Thyroid gland (tissue), 4 donors: ENCODE measurements at regions not wholly inside any gene's neighbourhood (a gene's known extent, or its start where the extent isn't known, plus 50 kb on each side); places are given as distances from the start of the nearest gene placed in this dataset.

Experiments
- DNase-seq, 2 donors: peaks; one replicate each; pipeline ENCODE4 v3.0.0-alpha.2; 2019
- H3K27ac ChIP-seq, 3 donors: fragments of 200-600 bp; sonication (generic); 1 replicate in 2 of 3; 2 replicates in 1 of 3; pipeline ENCODE4 v1.5.1; 2016 to 2019; ENCODE audit warnings: mild to moderate bottlenecking in 1 of 3, moderate library complexity in 1 of 3
- H3K27me3 ChIP-seq: fragments of 200-600 bp; sonication (generic); one replicate; pipeline ENCODE4 v1.5.1; 2019
- H3K36me3 ChIP-seq, 2 donors: fragments of 200-600 bp; sonication (generic); one replicate each; pipeline ENCODE4 v1.5.1; 2016 to 2019
- H3K4me1 ChIP-seq, 2 donors: fragments of 200-600 bp; sonication (generic); one replicate each; pipeline ENCODE4 v1.5.1; 2017 to 2019
- H3K4me3 ChIP-seq, 3 donors: fragments of 200-600 bp; sonication (generic); replicated peaks in 1 of 3; 1 replicate in 2 of 3; 2 replicates in 1 of 3; pipeline ENCODE4 v1.5.1; 2016; ENCODE audit warnings: mild to moderate bottlenecking in 1 of 3
- H3K9me3 ChIP-seq: fragments of 200-600 bp; sonication (generic); one replicate; pipeline ENCODE4 v1.5.1; 2017
- CTCF ChIP-seq, 6 experiments: fragments of 200-600 bp in 3 of 6; fragments of 450-650 bp in 3 of 6; sonication (generic) in 3 of 6; IDR thresholded peaks; one replicate each; pipeline ENCODE4 v1.5.1; 2016 to 2019; ENCODE audit warnings: antibody characterized with exemption in 6 of 6, mild to moderate bottlenecking in 2 of 6, inconsistent platforms in 1 of 6, moderate library complexity in 1 of 6
- POLR2A ChIP-seq, 2 donors: fragments of 450-650 bp; IDR thresholded peaks; one replicate each; pipeline ENCODE4 v1.6.1; 2017; ENCODE audit warnings: antibody characterized with exemption in 2 of 2, mild to moderate bottlenecking in 2 of 2, moderate library complexity in 1 of 2
- WGBS, 2 donors: methylation state at CpG; one replicate each; pipeline ENCODE4 v1.1.5; 2017; 5-methylcytosine and 5-hydroxymethylcytosine counted together
- intact Hi-C: fragments of 100-400 bp; cut with DNase I; formaldehyde crosslinking; loops from one replicate; pipeline ENCODE4 v1.15.1; 2023

- TF ChIP-seq CTCF (IDR thresholded peaks at IDR 0.05) (no peak), POLR2A (IDR thresholded peaks at IDR 0.05) (no peak)
- intact Hi-C loops = no loop called here
- Histone ChIP-seq H3K27me3 (no peaks in the 10 kb centered on the region), H3K36me3 (no peaks in the 10 kb centered on the region), H3K9me3 (no peaks in the 10 kb centered on the region), H3K4me3 (no peak overlapping the region), H3K27ac (no peak overlapping the region), H3K4me1 (no peaks in the 10 kb centered on the region)
- 76 to 87% methylated on average over 2 of the region's 2 CpGs for WGBS, 2 donors
- DNase-seq = no peak
These were observed 195.8 kb downstream of the RAD51AP2 start for GRCh38 chr2:17322461-17322860.

- Histone ChIP-seq H3K4me3 (no peak overlapping the region), H3K4me1 (no peaks in the 10 kb centered on the region), H3K27me3 (no peaks in the 10 kb centered on the region), H3K36me3 (no peaks in the 10 kb centered on the region), H3K9me3 (no peaks in the 10 kb centered on the region), H3K27ac (no peak overlapping the region)
- peak in 1 of 2 donors; percentile 3 for DNase-seq
- TF ChIP-seq CTCF (IDR thresholded peaks at IDR 0.05) (no peak), POLR2A (IDR thresholded peaks at IDR 0.05) (no peak)
- intact Hi-C loops = no loop called here
These were observed 199.2 kb downstream of the RAD51AP2 start for GRCh38 chr2:17319090-17319489.

GRCh38 chr2:17318013-17318412 lies 200.2 kb downstream of the RAD51AP2 start:
- Histone ChIP-seq H3K27ac (no peak overlapping the region), H3K4me3 (no peak overlapping the region), H3K4me1 (no peaks in the 10 kb centered on the region), H3K36me3 (no peaks in the 10 kb centered on the region), H3K27me3 (no peaks in the 10 kb centered on the region), H3K9me3 (no peaks in the 10 kb centered on the region)
- DNase-seq = no peak
- intact Hi-C loops = no loop called here
- TF ChIP-seq POLR2A (IDR thresholded peaks at IDR 0.05) (no peak), CTCF (IDR thresholded peaks at IDR 0.05) (no peak)
- WGBS, 2 donors = 72 to 75% methylated on average over 2 of the region's 2 CpGs

GRCh38 chr2:17317439-17317976 lies 200.7 kb downstream of the RAD51AP2 start:
- TF ChIP-seq POLR2A (IDR thresholded peaks at IDR 0.05) (no peak), CTCF (IDR thresholded peaks at IDR 0.05) (no peak)
- Histone ChIP-seq H3K9me3 (no peaks in the 10 kb centered on the region), H3K4me3 (no peak overlapping the region), H3K27ac (no peak overlapping the region), H3K27me3 (no peaks in the 10 kb centered on the region), H3K4me1 (no peaks in the 10 kb centered on the region), H3K36me3 (no peaks in the 10 kb centered on the region)
- WGBS, 2 donors = 34 to 36% methylated on average over 5 of the region's 5 CpGs
- intact Hi-C loops = no loop called here
- peak; percentile 12 to 13 for DNase-seq

GRCh38 chr2:17313261-17313660 lies 205.0 kb downstream of the RAD51AP2 start:
- 80 to 86% methylated on average over 4 of the region's 4 CpGs for WGBS, 2 donors
- no peaks in the 10 kb centered on the region for H3K27me3 ChIP-seq
- no peak for DNase-seq
- intact Hi-C loops = no loop called here
- TF ChIP-seq POLR2A (IDR thresholded peaks at IDR 0.05) = no peak
- no peak for TF ChIP-seq CTCF (IDR thresholded peaks at IDR 0.05)
- H3K4me3 ChIP-seq = no peak overlapping the region
- no peaks in the 10 kb centered on the region for H3K9me3 ChIP-seq
- H3K27ac ChIP-seq = no peak overlapping the region
- no peaks in the 10 kb centered on the region for H3K4me1 ChIP-seq
- H3K36me3 ChIP-seq = no peaks in the 10 kb centered on the region
